ENCODE measurements at regions not wholly inside any gene's neighbourhood (a gene's known extent, or its start where the extent isn't known, plus 50 kb on each side); places are given as distances from the start of the nearest gene placed in this dataset.

DNA sequence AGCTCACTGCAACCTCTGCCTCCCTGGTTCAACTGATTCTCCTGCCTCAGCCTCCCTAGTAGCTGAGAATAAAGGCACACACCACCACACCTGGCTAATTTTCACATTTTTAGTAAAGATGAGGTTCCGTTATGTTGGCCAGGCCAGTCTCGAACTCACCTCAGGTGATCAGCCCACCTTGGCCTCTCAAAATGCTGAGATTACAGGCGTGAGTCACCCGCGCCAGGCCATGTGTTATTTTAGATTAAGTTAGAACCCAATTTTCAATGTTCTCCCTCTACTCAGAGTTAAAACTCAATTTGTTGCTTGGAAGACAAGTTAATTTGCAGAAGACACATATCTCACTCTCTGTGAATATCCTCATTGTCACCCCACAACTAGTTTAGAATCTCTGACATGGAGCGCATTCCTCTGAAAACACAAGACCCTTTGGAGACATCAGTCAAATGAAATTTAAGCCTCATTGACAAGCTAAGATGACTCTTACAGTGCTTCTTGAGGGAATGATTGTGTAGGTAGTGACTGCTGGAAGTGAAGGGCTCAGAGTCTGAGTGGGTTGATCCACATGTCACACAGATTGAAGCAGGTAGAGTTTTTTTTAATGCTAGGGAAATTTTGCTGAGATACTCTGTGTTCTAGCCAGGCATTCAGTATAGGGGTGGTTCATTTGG, 60.6 kb upstream of the FRMD4B start:
- Histone ChIP-seq H2AFZ (ENCODE audit: low read depth) (no peak overlapping the region), H3K27me3 (ENCODE audit: insufficient read depth, low read depth) (no peaks in the 10 kb centered on the region), H3K4me3 (IDR thresholded peaks at IDR 0.05; ENCODE audit: insufficient read depth, low read depth, low read length) (no peak overlapping the region), H4K20me1 (ENCODE audit: insufficient read depth) (no peaks in the 10 kb centered on the region), H3K9ac (no peak overlapping the region), H3K79me2 (ENCODE audit: insufficient read depth, low read depth) (no peaks in the 10 kb centered on the region), H3K4me1 (ENCODE audit: low read depth, poor library complexity, severe bottlenecking) (no peaks in the 10 kb centered on the region), H3K4me2 (no peak overlapping the region), H3K36me3 (ENCODE audit: insufficient read depth) (no peaks in the 10 kb centered on the region), H3K27ac (no peak overlapping the region)
- TF ChIP-seq, protein P1, sequence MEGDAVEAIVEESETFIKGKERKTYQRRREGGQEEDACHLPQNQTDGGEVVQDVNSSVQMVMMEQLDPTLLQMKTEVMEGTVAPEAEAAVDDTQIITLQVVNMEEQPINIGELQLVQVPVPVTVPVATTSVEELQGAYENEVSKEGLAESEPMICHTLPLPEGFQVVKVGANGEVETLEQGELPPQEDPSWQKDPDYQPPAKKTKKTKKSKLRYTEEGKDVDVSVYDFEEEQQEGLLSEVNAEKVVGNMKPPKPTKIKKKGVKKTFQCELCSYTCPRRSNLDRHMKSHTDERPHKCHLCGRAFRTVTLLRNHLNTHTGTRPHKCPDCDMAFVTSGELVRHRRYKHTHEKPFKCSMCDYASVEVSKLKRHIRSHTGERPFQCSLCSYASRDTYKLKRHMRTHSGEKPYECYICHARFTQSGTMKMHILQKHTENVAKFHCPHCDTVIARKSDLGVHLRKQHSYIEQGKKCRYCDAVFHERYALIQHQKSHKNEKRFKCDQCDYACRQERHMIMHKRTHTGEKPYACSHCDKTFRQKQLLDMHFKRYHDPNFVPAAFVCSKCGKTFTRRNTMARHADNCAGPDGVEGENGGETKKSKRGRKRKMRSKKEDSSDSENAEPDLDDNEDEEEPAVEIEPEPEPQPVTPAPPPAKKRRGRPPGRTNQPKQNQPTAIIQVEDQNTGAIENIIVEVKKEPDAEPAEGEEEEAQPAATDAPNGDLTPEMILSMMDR (conservative IDR thresholded peaks at IDR 0.05; ENCODE audit: low read depth, low read length): no peak

DNA sequence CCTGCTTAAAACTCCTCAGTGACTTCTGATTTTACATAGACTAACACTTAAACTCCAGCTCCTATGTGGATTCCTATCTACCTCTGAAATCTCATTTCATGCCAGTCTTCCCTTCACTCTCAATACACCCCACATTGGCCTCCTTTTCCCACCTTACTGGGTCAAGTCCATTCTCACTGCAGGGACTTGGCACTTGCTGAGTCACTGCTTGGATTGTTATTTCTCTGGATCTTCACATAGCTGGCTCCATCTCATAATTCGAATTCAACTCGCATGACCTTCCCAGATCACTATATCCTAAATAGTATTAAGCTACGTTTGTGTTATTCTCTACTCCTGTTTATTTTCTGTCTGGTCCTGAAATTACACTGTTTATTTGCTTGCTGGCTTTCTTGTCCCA, 59.6 kb upstream of the FRMD4B start:
- Histone ChIP-seq H3K9ac (no peak overlapping the region), H3K4me3 (IDR thresholded peaks at IDR 0.05; ENCODE audit: insufficient read depth, low read depth, low read length) (no peak overlapping the region), H3K4me1 (ENCODE audit: low read depth, poor library complexity, severe bottlenecking) (no peaks in the 10 kb centered on the region), H3K36me3 (ENCODE audit: insufficient read depth) (no peaks in the 10 kb centered on the region), H3K4me2 (no peak overlapping the region), H4K20me1 (ENCODE audit: insufficient read depth) (no peaks in the 10 kb centered on the region), H3K27ac (no peak overlapping the region), H3K79me2 (ENCODE audit: insufficient read depth, low read depth) (no peaks in the 10 kb centered on the region), H2AFZ (ENCODE audit: low read depth) (no peak overlapping the region), H3K27me3 (ENCODE audit: insufficient read depth, low read depth) (no peaks in the 10 kb centered on the region)
- TF ChIP-seq, protein P1 (conservative IDR thresholded peaks at IDR 0.05; ENCODE audit: low read depth, low read length): no peak

DNA sequence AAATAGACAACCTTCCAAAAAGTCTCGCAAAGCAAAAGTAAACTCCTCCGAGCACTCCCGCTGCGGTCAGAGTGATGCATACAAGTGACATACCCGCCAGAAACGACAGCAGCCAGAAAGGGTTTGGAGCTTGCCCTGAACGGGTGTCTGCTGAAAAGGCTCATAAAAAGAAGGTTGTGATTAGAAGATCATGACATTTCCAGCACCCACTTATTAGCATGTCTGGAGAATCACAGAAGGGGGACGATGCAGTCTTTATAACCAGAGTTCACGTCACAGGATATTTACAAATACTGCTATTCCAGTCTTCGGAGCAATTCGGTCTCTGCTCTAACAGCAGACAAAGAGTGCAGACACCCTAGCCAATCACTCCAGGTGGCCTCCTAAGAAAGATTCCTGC, 59.1 kb upstream of the FRMD4B start:
- Histone ChIP-seq H3K9ac (no peak overlapping the region), H3K27me3 (ENCODE audit: insufficient read depth, low read depth) (no peaks in the 10 kb centered on the region), H4K20me1 (ENCODE audit: insufficient read depth) (no peaks in the 10 kb centered on the region), H2AFZ (ENCODE audit: low read depth) (no peak overlapping the region), H3K4me2 (no peak overlapping the region), H3K79me2 (ENCODE audit: insufficient read depth, low read depth) (no peaks in the 10 kb centered on the region), H3K4me1 (ENCODE audit: low read depth, poor library complexity, severe bottlenecking) (no peaks in the 10 kb centered on the region), H3K36me3 (ENCODE audit: insufficient read depth) (no peaks in the 10 kb centered on the region), H3K4me3 (IDR thresholded peaks at IDR 0.05; ENCODE audit: insufficient read depth, low read depth, low read length) (no peak overlapping the region), H3K27ac (no peak overlapping the region)
- TF ChIP-seq, protein P1 (conservative IDR thresholded peaks at IDR 0.05; ENCODE audit: low read depth, low read length): no peak

DNA sequence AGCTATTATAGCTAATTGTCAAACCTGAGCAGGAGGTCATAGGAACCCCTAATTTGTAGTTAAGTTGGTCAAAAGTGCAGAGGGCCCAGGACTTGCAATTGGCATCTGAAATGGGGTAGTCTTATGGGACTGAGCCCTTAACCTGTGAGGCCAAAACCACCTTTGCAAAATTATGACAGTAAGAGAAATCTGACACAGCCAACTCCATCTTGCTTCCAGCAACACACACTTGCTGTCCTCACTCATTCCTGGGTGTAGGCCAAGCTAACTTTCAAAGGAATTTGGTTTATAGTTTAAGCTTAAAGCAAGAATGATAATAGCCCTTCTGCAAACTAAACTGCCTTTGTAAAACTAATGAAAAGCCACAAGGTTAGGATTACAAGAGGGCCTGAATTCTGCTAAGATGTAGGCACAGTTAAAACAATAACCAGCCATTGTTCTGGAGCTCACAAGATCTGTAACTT, 57.6 kb upstream of the FRMD4B start:
- Histone ChIP-seq H3K9ac (no peak overlapping the region), H3K4me1 (ENCODE audit: low read depth, poor library complexity, severe bottlenecking) (peaks cover 3% of the 10 kb centered on the region), H2AFZ (ENCODE audit: low read depth) (no peak overlapping the region), H3K79me2 (ENCODE audit: insufficient read depth, low read depth) (no peaks in the 10 kb centered on the region), H3K36me3 (ENCODE audit: insufficient read depth) (no peaks in the 10 kb centered on the region), H3K27ac (no peak overlapping the region), H4K20me1 (ENCODE audit: insufficient read depth) (no peaks in the 10 kb centered on the region), H3K4me2 (no peak overlapping the region), H3K4me3 (IDR thresholded peaks at IDR 0.05; ENCODE audit: insufficient read depth, low read depth, low read length) (no peak overlapping the region), H3K27me3 (ENCODE audit: insufficient read depth, low read depth) (no peaks in the 10 kb centered on the region)
- TF ChIP-seq, protein P1 (conservative IDR thresholded peaks at IDR 0.05; ENCODE audit: low read depth, low read length): no peak

All from KMS-11 (cell line).